Astrocyte of the spinal cord (primary cell): ENCODE measurements at regions not wholly inside any gene's neighbourhood (a gene's known extent, or its start where the extent isn't known, plus 50 kb on each side); places are given as distances from the start of the nearest gene placed in this dataset.

ENCODE experiments used
- DNase-seq: peaks from one replicate; pipeline ENCODE4 v3.0.0; 2011; ENCODE audit warnings: low read depth, low spot score
- H3K4me3 ChIP-seq: 2 replicates; pipeline ENCODE4 v1.5.1; 2011; ENCODE audit warnings: low read depth, mild to moderate bottlenecking, low read length, moderate library complexity
- CTCF ChIP-seq: IDR thresholded peaks from 2 replicates; pipeline ENCODE4 v1.5.1; 2012; ENCODE audit warnings: low read depth, mild to moderate bottlenecking, low read length, inconsistent platforms
- in situ Hi-C: cut with HindIII; loops from 2 replicates; pipeline ENCODE4 v1.10.0; 2017; ENCODE audit warnings: low sequenced_read_pairs

DNA sequence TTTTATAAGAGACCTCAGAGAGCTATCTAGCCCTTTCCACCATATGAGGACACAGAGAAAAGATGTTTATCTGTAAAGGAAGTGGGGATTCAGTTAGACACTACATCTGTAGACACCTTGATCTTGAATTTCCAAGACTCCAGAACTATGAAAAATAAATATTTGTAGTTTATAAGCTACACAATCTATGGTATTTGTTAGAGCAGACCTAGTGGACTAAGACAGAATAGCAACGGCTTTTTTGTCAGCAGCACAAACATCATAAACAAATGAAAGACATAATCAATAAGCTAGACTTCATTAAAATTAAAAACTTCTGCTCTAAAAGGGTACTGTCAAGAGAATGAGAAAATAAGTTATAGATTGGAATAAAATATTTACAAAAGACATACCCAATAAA is 810.1 kb downstream of the FSCB start:
- no peak overlapping the region for H3K4me3 ChIP-seq
- no peak for DNase-seq
- no peak for TF ChIP-seq CTCF
- in situ Hi-C loops, result no loop called here

DNA sequence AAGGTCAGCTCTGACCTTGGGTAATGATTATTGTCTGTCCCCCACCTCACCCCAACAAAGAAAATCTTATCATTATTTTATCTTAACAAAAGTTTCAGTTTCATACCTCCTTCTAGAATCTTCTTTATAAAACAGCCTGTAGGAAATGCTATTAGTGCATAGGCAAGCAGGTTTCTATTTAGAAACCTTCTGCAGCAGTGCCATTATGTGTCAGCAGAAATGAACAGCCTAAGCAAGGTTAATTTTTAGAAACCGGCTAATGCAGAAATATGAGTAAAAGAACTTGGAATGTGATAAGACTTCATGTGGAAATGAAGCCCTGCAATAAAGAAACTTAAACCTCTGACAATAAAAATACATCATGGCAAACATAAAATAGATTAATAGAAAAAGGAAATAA is 814.4 kb downstream of the FSCB start:
- TF ChIP-seq CTCF, result no peak
- no peak overlapping the region for H3K4me3 ChIP-seq
- in situ Hi-C loops, result no loop called here
- no peak for DNase-seq

GRCh38 chr14:43687921-43688320 is 819.2 kb downstream of the FSCB start:
- no peak for TF ChIP-seq CTCF
- in situ Hi-C loops, result no loop called here
- peak; percentile 79 for DNase-seq

GRCh38 chr14:43677581-43677980 is 829.5 kb downstream of the FSCB start:
- DNase-seq, result no peak
- no peak overlapping the region for H3K4me3 ChIP-seq
- in situ Hi-C loops, result no loop called here
- no peak for TF ChIP-seq CTCF

More at GRCh38 chr14:43687921-43688320, 819.2 kb downstream of the FSCB start:
- no peak overlapping the region for H3K4me3 ChIP-seq

- in situ Hi-C loops, result no loop called here
- TF ChIP-seq CTCF, result no peak
- no peak for DNase-seq
- H3K4me3 ChIP-seq, result no peak overlapping the region
Observed at GRCh38 chr14:43674273-43674672, 832.8 kb downstream of the FSCB start.

DNA sequence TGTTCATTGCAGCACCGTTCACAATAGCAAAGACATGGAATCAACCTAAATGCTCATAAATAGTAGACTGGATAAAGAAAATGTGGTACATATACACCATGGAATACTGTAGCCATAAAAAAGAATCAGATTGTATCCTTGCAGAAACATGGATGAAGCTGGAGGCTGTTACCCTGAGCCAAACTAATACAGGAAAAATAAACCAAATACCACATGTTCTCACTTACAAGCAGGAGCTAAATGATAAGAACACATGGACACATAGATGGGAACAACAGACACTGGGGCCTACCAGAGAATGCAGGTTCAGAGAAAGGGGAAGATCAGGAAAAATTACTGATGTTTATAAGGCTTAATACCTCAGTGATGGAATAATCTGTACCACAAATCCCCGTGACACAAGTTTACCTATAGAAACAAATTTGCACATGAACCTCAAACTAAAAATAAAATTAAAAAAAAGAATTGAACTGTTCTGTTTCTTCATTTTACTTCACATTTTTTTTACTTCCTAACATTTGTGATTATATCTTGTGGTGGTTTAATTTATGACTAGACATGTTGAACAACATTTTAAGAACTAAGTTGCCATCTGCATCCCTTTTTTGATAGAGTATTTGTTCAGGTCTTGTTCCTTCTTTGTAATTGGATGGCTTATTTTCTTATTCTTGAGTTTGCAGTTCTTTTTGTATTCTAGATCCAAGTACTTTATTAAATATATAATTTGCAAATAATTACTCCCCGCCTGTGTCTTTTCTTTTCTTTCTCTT is 835.2 kb downstream of the FSCB start:
- DNase-seq, result no peak
- no peak overlapping the region for H3K4me3 ChIP-seq
- TF ChIP-seq CTCF, result no peak
- in situ Hi-C loops, result no loop called here
